ENCODE measurements at regions not wholly inside any gene's neighbourhood (a gene's known extent, or its start where the extent isn't known, plus 50 kb on each side); places are given as distances from the start of the nearest gene placed in this dataset.

- TF ChIP-seq YY1 (IDR thresholded peaks at IDR 0.05) (no peak), GABPA (IDR thresholded peaks at IDR 0.05 in 1 of 2, conservative IDR thresholded peaks at IDR 0.05 in 1 of 2) (no peak), CTCF (IDR thresholded peaks at IDR 0.05; ENCODE audit: low read depth, low read length, missing input control) (no peak), SP1 (IDR thresholded peaks at IDR 0.05) (no peak)
Measured at GRCh38 chr7:13293264-13294002, 606.0 kb downstream of the ARL4A start (continued).

GRCh38 chr7:13307040-13307439 lies 619.6 kb downstream of the ARL4A start:
- Histone ChIP-seq H3K4me3 (ENCODE audit: low read depth in 1 of 3, low read length in 3 of 3) (no peak overlapping the region), H3K27ac (ENCODE audit: low read depth in 1 of 2, low read length in 2 of 2) (no peak overlapping the region), H3K9me3 (ENCODE audit: control insufficient read depth in 4 of 4, low read length in 3 of 4) (no peaks in the 10 kb centered on the region), H3K36me3 (ENCODE audit: control insufficient read depth in 4 of 4, insufficient read depth in 3 of 4, low read depth in 1 of 4, low read length in 3 of 4) (no peaks in the 10 kb centered on the region), H3K4me1 (ENCODE audit: control insufficient read depth in 4 of 4, insufficient read depth in 4 of 4, low read length in 3 of 4) (no peaks in the 10 kb centered on the region), H3K27me3 (ENCODE audit: control insufficient read depth in 4 of 4, insufficient read depth in 4 of 4, low read length in 3 of 4) (peaks cover 0 to 5% (median 0%) of the 10 kb centered on the region in 4 donors), H3K9ac (ENCODE audit: low read depth in 1 of 2, low read length in 2 of 2) (no peak overlapping the region)
- DNase-seq (ENCODE audit: low spot score), result no peak
- TF ChIP-seq GABPA (IDR thresholded peaks at IDR 0.05 in 1 of 2, conservative IDR thresholded peaks at IDR 0.05 in 1 of 2) (no peak), MAX (IDR thresholded peaks at IDR 0.05) (no peak), REST (IDR thresholded peaks at IDR 0.05) (no peak), RXRA (IDR thresholded peaks at IDR 0.05) (no peak), FOXA2 (IDR thresholded peaks at IDR 0.05) (no peak), EGR1 (IDR thresholded peaks at IDR 0.05; ENCODE audit: low read depth in 2 of 2) (no peak), YY1 (IDR thresholded peaks at IDR 0.05) (no peak), SP1 (IDR thresholded peaks at IDR 0.05) (no peak), HNF4G (IDR thresholded peaks at IDR 0.05) (no peak)

GRCh38 chr7:13308423-13308822 lies 621.0 kb downstream of the ARL4A start:
- no peaks in the 10 kb centered on the region for H3K4me1 ChIP-seq (ENCODE audit: control insufficient read depth in 4 of 4, insufficient read depth in 4 of 4, low read length in 3 of 4)
- no peaks in the 10 kb centered on the region for H3K36me3 ChIP-seq (ENCODE audit: control insufficient read depth in 4 of 4, insufficient read depth in 3 of 4, low read depth in 1 of 4, low read length in 3 of 4)
- no peak overlapping the region for H3K4me3 ChIP-seq (ENCODE audit: low read depth in 1 of 3, low read length in 3 of 3)
- no peak for DNase-seq (ENCODE audit: low spot score)
- TF ChIP-seq REST (IDR thresholded peaks at IDR 0.05), result no peak
- no peak for TF ChIP-seq FOXA1 (IDR thresholded peaks at IDR 0.05)
- TF ChIP-seq ZBTB33 (IDR thresholded peaks at IDR 0.05), result no peak
- no peak for TF ChIP-seq RAD21 (IDR thresholded peaks at IDR 0.05)
- TF ChIP-seq SP1 (IDR thresholded peaks at IDR 0.05), result no peak
- no peak for TF ChIP-seq HNF4A (conservative IDR thresholded peaks at IDR 0.05)
- TF ChIP-seq GABPA (IDR thresholded peaks at IDR 0.05 in 1 of 2, conservative IDR thresholded peaks at IDR 0.05 in 1 of 2), result no peak
- no peak for TF ChIP-seq CTCF (IDR thresholded peaks at IDR 0.05; ENCODE audit: low read depth, low read length, missing input control)
- no peak for TF ChIP-seq NR2F2 (IDR thresholded peaks at IDR 0.05)
- no peak overlapping the region for H3K9ac ChIP-seq (ENCODE audit: low read depth in 1 of 2, low read length in 2 of 2)
- H3K27ac ChIP-seq (ENCODE audit: low read depth in 1 of 2, low read length in 2 of 2), result no peak overlapping the region
- no peaks in the 10 kb centered on the region for H3K27me3 ChIP-seq (ENCODE audit: control insufficient read depth in 4 of 4, insufficient read depth in 4 of 4, low read length in 3 of 4)
- peaks cover 0 to 3% (median 0%) of the 10 kb centered on the region in 4 donors for H3K9me3 ChIP-seq (ENCODE audit: control insufficient read depth in 4 of 4, low read length in 3 of 4)

Measured in liver (tissue), 7 donors.